HCT116 (cell line): ENCODE measurements at regions not wholly inside any gene's neighbourhood (a gene's known extent, or its start where the extent isn't known, plus 50 kb on each side); places are given as distances from the start of the nearest gene placed in this dataset.

ENCODE experiments used
- EZH2 ChIP-seq: fragments of 200-600 bp; sonication (generic); IDR thresholded peaks from 2 replicates; pipeline ENCODE4 v1.6.1; 2017; ENCODE audit warnings: antibody characterized with exemption, mixed run types
- TF ChIP-seq, protein P1 (sequence below), 3 experiments: fragments of 200-600 bp in 1 of 3; sonication (generic) in 1 of 3; IDR thresholded peaks in 2 of 3; conservative IDR thresholded peaks in 1 of 3; 2 replicates each; pipeline ENCODE4 v1.5.1; 2012 to 2017; ENCODE audit warnings: low read depth in 2 of 3, low read length in 2 of 3, antibody characterized with exemption in 1 of 3, borderline replicate concordance in 1 of 3, control low read depth in 1 of 3, mild to moderate bottlenecking in 1 of 3, mixed read lengths in 1 of 3, mixed run types in 1 of 3, moderate library complexity in 1 of 3; ENCODE audit not compliant: insufficient read depth in 1 of 3
- TF ChIP-seq, protein P2 (sequence below): IDR thresholded peaks from 2 replicates; pipeline ENCODE4 v1.6.1; 2012; ENCODE audit warnings: low read depth

GRCh38 chr14:99006276-99006675 lies 265.7 kb downstream of the BCL11B start:
- TF ChIP-seq, protein P1, sequence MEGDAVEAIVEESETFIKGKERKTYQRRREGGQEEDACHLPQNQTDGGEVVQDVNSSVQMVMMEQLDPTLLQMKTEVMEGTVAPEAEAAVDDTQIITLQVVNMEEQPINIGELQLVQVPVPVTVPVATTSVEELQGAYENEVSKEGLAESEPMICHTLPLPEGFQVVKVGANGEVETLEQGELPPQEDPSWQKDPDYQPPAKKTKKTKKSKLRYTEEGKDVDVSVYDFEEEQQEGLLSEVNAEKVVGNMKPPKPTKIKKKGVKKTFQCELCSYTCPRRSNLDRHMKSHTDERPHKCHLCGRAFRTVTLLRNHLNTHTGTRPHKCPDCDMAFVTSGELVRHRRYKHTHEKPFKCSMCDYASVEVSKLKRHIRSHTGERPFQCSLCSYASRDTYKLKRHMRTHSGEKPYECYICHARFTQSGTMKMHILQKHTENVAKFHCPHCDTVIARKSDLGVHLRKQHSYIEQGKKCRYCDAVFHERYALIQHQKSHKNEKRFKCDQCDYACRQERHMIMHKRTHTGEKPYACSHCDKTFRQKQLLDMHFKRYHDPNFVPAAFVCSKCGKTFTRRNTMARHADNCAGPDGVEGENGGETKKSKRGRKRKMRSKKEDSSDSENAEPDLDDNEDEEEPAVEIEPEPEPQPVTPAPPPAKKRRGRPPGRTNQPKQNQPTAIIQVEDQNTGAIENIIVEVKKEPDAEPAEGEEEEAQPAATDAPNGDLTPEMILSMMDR (IDR thresholded peaks at IDR 0.05 in 2 of 3, conservative IDR thresholded peaks at IDR 0.05 in 1 of 3; ENCODE audit: borderline replicate concordance in 1 of 3, insufficient read depth in 1 of 3, low read depth in 2 of 3, low read length in 2 of 3), result no peak
- TF ChIP-seq, protein P2, sequence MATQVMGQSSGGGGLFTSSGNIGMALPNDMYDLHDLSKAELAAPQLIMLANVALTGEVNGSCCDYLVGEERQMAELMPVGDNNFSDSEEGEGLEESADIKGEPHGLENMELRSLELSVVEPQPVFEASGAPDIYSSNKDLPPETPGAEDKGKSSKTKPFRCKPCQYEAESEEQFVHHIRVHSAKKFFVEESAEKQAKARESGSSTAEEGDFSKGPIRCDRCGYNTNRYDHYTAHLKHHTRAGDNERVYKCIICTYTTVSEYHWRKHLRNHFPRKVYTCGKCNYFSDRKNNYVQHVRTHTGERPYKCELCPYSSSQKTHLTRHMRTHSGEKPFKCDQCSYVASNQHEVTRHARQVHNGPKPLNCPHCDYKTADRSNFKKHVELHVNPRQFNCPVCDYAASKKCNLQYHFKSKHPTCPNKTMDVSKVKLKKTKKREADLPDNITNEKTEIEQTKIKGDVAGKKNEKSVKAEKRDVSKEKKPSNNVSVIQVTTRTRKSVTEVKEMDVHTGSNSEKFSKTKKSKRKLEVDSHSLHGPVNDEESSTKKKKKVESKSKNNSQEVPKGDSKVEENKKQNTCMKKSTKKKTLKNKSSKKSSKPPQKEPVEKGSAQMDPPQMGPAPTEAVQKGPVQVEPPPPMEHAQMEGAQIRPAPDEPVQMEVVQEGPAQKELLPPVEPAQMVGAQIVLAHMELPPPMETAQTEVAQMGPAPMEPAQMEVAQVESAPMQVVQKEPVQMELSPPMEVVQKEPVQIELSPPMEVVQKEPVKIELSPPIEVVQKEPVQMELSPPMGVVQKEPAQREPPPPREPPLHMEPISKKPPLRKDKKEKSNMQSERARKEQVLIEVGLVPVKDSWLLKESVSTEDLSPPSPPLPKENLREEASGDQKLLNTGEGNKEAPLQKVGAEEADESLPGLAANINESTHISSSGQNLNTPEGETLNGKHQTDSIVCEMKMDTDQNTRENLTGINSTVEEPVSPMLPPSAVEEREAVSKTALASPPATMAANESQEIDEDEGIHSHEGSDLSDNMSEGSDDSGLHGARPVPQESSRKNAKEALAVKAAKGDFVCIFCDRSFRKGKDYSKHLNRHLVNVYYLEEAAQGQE, result no peak
- TF ChIP-seq EZH2, result no peak
